GM19023 (cell line): ENCODE measurements at regions not wholly inside any gene's neighbourhood (a gene's known extent, or its start where the extent isn't known, plus 50 kb on each side); places are given as distances from the start of the nearest gene placed in this dataset.
"Not testable (repeated sequence)": the region's sequence is repeated elsewhere in the genome, so short reads cannot be mapped to it uniquely, and the experiment has no call there.

Source experiments
- ATAC-seq: cut with Tn5 transposase; IDR thresholded peaks from one replicate; pipeline ENCODE4 v1.9.1; 2021; ENCODE audit warnings: mild to moderate bottlenecking, moderate library complexity; ENCODE audit not compliant: unreplicated experiment

DNA sequence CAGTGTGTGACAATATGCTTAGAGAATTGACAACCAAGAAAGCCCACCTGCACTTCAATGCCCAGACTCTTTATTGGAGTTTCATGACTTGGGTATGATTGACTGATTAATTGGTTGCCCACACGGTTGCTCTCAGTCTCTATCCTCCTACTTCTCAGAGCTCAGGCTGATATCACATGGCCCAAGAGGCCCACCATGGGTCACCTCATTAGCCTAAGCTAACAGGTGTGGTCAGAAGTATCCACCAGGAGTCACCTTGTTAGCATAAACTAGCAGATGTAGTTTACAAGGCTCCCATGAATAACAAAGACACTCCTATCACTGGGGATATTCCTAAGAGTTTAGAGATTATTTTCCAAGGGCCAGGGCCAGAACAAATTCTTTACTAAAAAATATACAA, 120.2 kb upstream of the MBNL1 start:
- no peak for ATAC-seq

GRCh38 chr3:152149832-152150231, 118.9 kb upstream of the MBNL1 start:
- no peak for ATAC-seq

- ATAC-seq: no peak
Measured at GRCh38 chr3:152151216-152151876, 117.4 kb upstream of the MBNL1 start.

GRCh38 chr3:152151877-152152765, 116.6 kb upstream of the MBNL1 start:
- ATAC-seq: not testable (repeated sequence)

DNA sequence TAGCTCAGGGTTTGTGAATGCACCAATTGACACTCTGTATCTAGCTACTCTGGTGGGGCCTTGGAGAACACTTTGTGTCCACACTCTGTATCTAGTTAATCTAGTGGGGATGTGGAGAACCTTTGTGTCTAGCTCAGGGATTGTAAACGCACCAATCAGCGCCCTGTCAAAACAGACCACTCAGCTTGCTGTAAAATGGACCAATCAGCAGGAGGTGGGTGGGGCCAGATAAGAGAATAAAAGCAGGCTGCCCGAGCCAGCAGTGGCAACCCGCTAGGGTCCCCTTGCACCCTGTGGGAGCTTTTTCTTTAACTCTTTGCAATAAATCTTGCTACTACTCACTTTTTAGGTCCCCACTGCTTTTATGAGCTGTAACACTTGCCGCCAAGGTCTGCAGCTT, 115.6 kb upstream of the MBNL1 start:
- ATAC-seq: not testable (repeated sequence)

DNA sequence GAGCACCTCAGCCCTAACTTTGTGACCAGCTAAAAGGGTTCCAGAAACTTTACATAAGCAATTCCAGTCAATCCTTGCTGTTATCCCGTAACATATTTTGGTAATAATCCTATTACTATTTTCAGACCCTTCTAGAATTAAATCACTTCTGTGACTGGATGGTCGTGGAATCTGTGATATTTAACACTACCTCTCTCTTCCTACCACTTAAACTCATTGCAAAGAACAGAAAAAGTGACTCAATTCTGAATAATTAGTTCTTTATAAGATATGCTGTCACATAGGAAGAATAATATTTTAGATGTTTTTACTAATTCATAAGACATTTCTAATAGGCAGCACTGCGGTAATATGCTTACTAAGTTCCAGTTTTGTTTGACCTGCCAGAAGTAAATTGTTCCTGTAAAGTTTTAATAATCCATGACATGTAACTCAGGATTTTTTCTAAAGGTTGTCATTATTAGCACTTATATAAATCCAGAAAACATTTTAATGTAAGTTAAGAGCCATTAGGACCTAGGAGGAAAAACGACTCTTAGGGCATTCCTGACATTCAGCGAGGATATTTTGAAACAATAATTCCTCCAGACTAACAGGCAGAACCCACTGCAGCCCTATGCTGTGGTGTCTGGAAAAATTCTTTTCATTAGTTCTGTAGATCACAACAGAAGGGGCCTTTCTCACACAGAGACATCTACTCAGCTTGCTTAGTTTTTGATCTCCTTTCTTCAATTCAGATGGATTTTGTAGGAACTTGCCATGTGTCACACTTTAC, 113.3 kb upstream of the MBNL1 start:
- ATAC-seq: no peak

- peak; percentile 52 for ATAC-seq
Measured at GRCh38 chr3:152156880-152157279, 111.8 kb upstream of the MBNL1 start.

DNA sequence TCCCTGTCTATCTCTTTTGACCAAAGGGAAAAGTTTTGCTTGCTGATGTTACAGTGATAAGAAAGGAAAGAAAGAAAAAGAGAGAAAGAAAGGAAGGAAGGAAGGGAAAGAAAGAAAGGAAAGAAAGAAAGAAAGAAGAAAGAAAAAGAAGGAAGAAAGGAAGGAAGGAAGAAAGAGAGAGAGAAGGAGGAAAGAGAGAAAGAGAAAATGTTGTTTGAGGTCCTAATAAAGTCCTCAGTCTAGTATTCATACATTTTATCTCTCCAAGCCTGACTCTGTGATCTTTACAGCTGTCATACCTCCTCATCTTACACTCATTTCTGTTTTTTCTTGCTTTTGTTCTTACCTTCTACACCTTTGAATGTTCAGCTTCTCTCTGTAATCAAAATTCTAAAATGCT, 111.4 kb upstream of the MBNL1 start:
- ATAC-seq: no peak

DNA sequence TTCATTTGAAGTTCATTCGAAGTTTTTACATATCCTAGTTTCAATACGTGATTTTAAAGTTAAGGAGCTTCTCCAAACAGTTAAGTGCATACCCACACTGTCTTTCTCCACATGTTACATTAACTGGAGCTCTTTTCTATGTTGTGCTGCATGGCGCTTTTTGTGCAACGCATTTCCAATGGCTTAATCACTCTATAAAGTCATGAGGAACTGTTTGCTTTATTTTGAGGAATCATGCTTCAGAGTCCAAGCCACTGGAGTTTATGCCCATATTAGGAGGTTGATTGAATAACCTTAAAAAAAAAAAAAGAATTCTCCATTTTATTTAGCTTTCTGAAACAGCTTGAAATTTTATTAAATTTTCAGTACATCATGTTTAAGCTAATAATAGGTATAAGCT, 109.4 kb upstream of the MBNL1 start:
- no peak for ATAC-seq

- no peak for ATAC-seq
Measured at GRCh38 chr3:152160350-152161011, 108.2 kb upstream of the MBNL1 start.

GRCh38 chr3:152172460-152172859, 96.3 kb upstream of the MBNL1 start:
- no peak for ATAC-seq

- ATAC-seq: no peak
Measured at GRCh38 chr3:152173627-152174026, 95.1 kb upstream of the MBNL1 start.

DNA sequence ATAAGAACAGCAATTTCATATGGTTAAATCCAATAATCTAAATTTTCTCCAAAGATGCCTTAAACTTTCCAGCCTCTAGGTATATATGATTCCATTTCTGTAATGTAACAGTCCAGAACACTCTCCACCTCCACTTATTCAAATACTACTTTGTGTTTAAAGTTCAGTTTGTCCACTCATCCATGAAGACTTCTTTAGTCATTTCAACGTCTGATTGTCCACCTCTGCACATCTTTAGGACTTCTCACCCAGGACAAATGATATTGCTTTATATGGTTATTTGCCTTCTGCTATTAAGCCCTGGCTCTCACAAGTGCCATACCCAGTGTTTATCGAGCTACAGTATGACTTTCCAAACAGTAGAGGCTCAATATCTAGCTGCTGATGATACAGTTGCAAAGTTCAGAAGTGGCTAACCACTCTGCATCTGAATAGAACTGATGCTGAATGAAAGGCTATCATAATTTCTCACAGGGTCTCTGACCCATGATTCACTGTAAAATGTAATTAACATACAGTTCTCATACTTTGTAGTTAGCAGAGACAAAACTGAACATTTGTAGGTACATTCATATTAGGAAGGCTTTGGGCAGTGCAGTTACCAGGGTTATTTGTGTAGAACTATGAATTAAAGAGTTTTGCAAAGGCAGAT, 93.7 kb upstream of the MBNL1 start:
- ATAC-seq: no peak

DNA sequence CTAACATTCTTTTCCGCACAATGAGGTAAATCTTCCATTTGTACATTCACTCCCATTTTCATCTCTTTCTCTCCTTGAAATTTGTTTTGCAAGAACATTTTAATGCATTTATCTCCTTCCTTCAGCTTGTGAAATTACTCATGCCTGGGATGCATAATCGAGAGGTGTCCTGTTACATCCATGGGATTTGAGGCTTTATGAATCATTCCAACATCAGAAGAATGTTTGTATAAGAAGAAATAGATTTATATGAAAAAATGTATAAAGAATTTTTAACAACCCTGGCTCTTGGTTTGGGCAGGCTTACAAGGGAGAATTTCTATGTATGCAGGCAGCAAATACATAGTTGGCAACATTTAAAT, 93.2 kb upstream of the MBNL1 start:
- ATAC-seq: no peak

DNA sequence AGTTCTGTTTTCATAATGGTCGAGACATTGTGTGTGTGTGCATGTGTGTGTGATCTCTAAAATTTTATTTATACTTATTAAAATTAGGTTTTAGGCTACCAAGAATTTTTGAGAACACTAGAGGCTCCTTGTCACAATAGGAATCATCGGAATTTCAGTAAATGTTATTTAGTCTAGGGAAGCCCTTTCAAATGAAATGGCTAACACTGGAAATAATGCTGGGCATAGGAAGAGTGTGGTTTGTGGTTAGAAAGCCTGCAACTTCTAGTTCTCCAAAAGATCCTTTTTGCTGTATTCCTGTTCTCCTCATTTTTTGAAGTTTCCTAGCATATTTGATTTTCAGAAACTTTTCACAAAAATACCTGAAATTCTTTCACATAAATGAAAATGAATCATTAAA, 92.5 kb upstream of the MBNL1 start:
- no peak for ATAC-seq

- ATAC-seq: no peak
Measured at GRCh38 chr3:152176998-152177397, 91.7 kb upstream of the MBNL1 start.

DNA sequence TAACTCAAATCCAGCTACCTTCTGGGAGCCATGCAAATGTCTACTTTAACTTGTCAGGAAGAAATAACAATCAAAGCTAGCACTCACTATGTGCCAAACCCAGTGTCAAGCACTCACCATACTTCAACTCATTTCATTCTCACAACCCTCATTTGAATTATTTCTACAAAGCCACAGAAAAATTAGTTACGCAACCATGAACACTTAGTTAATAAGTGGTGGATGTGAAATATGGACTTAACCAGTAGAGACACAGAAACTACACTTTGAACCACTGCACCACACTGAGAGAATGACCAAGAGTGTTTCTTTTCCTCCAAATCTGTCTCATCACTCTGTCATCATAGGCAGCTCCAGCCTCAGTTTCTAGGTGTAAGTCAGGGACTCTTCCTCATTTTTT, 91.0 kb upstream of the MBNL1 start:
- peak; percentile 94 for ATAC-seq

GRCh38 chr3:152183473-152183872, 85.3 kb upstream of the MBNL1 start:
- peak; percentile 69 for ATAC-seq

GRCh38 chr3:152184971-152185686, 83.6 kb upstream of the MBNL1 start:
- ATAC-seq: no peak
